HepG2 (cell line): ENCODE measurements at regions not wholly inside any gene's neighbourhood (a gene's known extent, or its start where the extent isn't known, plus 50 kb on each side); places are given as distances from the start of the nearest gene placed in this dataset.

Experiments used
- ATAC-seq: fragments of 200-7000 bp; cut with Tn5 transposase; 3 replicates; pipeline ENCODE4 v1.9.1; 2020; ENCODE audit warnings: mild to moderate bottlenecking, moderate library complexity
- BruUV-seq: library from RNA; stranded (reverse); fragments of 400-500 nt; replicated peaks from 2 replicates; lab custom pipeline; 2021; lab: Mats Ljungman, UMichigan
- CTCF ChIA-PET: fragments of 300-600 bp; formaldehyde crosslinking; extraction: SDS; loops from one replicate; lab custom pipeline; 2021; ENCODE audit warnings: low total read pairs, inconsistent platforms, low intra/inter-chr PET ratio; lab: Yijun Ruan, JAX
- POLR2A ChIA-PET: fragments of 350-600 bp; sonication (Branson Sonifier 250); formaldehyde crosslinking; loops from one replicate; lab custom pipeline; 2020; ENCODE audit warnings: antibody characterized with exemption, inconsistent platforms; lab: Yijun Ruan, JAX
- DNase-seq: peaks from one replicate; pipeline ENCODE4 v3.0.0-alpha.2; 2015; ENCODE audit warnings: low spot score
- FAIRE-seq: peaks from 3 replicates; lab custom pipeline; 2011; peaks lifted over from hg19 to GRCh38; lab: Jason Lieb, UNC
- H2AFZ ChIP-seq: one replicate; pipeline ENCODE4 v1.6.1; 2011; ENCODE audit warnings: low read length, inconsistent platforms
- H3K27ac ChIP-seq: fragments of 300-600 bp; 3 replicates; pipeline ENCODE4 v1.8.0; 2011; ENCODE audit warnings: mixed run types, mild to moderate bottlenecking, mixed read lengths, low read length, inconsistent platforms; ENCODE audit not compliant: insufficient read depth; ENCODE audit errors: extremely low read length
- H3K27me3 ChIP-seq, 2 experiments: fragments of 200-600 bp in 1 of 2; 2 replicates in 1 of 2; 3 replicates in 1 of 2; pipeline versions ENCODE4 v1.6.0 to v1.8.0; 2011; ENCODE audit warnings: low read length in 2 of 2, mild to moderate bottlenecking in 2 of 2, moderate library complexity in 2 of 2, inconsistent platforms in 1 of 2; ENCODE audit not compliant: insufficient read depth in 2 of 2, control insufficient read depth in 1 of 2
- H3K36me3 ChIP-seq, 2 experiments: fragments of 200-600 bp in 1 of 2; replicated peaks in 1 of 2; 2 replicates in 1 of 2; 3 replicates in 1 of 2; pipeline versions ENCODE4 v1.5.1 to v1.8.0; 2011; ENCODE audit warnings: low read length in 2 of 2, inconsistent platforms in 1 of 2; ENCODE audit not compliant: insufficient read depth in 2 of 2, control insufficient read depth in 1 of 2
- H3K4me1 ChIP-seq: 2 replicates; pipeline ENCODE4 v1.5.1; 2012; ENCODE audit warnings: low read length, inconsistent platforms; ENCODE audit not compliant: insufficient read depth
- H3K4me2 ChIP-seq: 2 replicates; pipeline ENCODE4 v1.6.0; 2011; ENCODE audit warnings: low read depth, low read length, inconsistent platforms
- H3K4me3 ChIP-seq, 3 experiments: fragments of 200-600 bp in 1 of 3; sonication (generic), shearing (Covaris generic) in 1 of 3; replicated peaks in 1 of 3; 2 replicates each; pipeline ENCODE4 v1.5.1; 2011 to 2016; ENCODE audit warnings: low read length in 3 of 3, inconsistent platforms in 2 of 3, low read depth in 2 of 3, mild to moderate bottlenecking in 2 of 3, control low read depth in 1 of 3, mixed read lengths in 1 of 3; ENCODE audit not compliant: insufficient read depth in 1 of 3
- H3K79me2 ChIP-seq: one replicate; pipeline ENCODE4 v1.6.1; 2011; ENCODE audit warnings: low read length, inconsistent platforms; ENCODE audit not compliant: insufficient read depth
- H3K9ac ChIP-seq: 2 replicates; pipeline ENCODE4 v1.6.0; 2011; ENCODE audit warnings: mild to moderate bottlenecking, low read depth, low read length, inconsistent platforms; ENCODE audit not compliant: insufficient read depth
- H3K9me3 ChIP-seq: 2 replicates; pipeline ENCODE4 v1.5.1; 2012; ENCODE audit warnings: mild to moderate bottlenecking, low read length
- H4K20me1 ChIP-seq: 2 replicates; pipeline ENCODE4 v1.6.0; 2011; ENCODE audit warnings: inconsistent platforms, mild to moderate bottlenecking, low read length, moderate library complexity; ENCODE audit not compliant: insufficient read depth
- CSRNP1 ChIP-seq: sonication (generic); formaldehyde crosslinking; IDR thresholded peaks from 2 replicates; pipeline ENCODE4 v1.8.1; 2023; ENCODE audit warnings: mild to moderate bottlenecking, missing genetic modification reagents
- HCFC1 ChIP-seq: fragments of 150-350 bp; IDR thresholded peaks from 2 replicates; pipeline ENCODE4 v1.6.1; 2014; ENCODE audit warnings: low read depth, low read length
- HIVEP1 ChIP-seq: sonication (generic); formaldehyde crosslinking; IDR thresholded peaks from 2 replicates; pipeline ENCODE4 v1.4.0; 2020; ENCODE audit warnings: mild to moderate bottlenecking, missing genetic modification reagents
- MAZ ChIP-seq, 2 experiments: sonication (generic) in 1 of 2; formaldehyde crosslinking in 1 of 2; IDR thresholded peaks; 2 replicates each; pipeline versions ENCODE4 v1.5.0 to v1.6.1; 2012 to 2020; ENCODE audit warnings: low read depth in 2 of 2, mild to moderate bottlenecking in 2 of 2, borderline replicate concordance in 1 of 2, improper control_type of control experiment in 1 of 2, low read length in 1 of 2, missing genetic modification reagents in 1 of 2, moderate library complexity in 1 of 2
- MBNL3 ChIP-seq: fragments of 250-450 bp; sonication (Bioruptor Pico); conservative IDR thresholded peaks from 2 replicates; pipeline ENCODE4 v1.8.0; 2022; ENCODE audit warnings: mild to moderate bottlenecking, inconsistent platforms
- NCOA2 ChIP-seq: sonication (generic); formaldehyde crosslinking; IDR thresholded peaks from 2 replicates; pipeline ENCODE4 v1.8.0; 2022; ENCODE audit warnings: inconsistent platforms
- PHF8 ChIP-seq: sonication (generic); formaldehyde crosslinking; IDR thresholded peaks from 2 replicates; pipeline ENCODE4 v1.5.0; 2020; ENCODE audit warnings: missing genetic modification reagents
- POLR2A ChIP-seq, 2 experiments: IDR thresholded peaks; 2 replicates each; pipeline ENCODE4 v1.6.1; 2011; ENCODE audit warnings: low read depth in 2 of 2, low read length in 2 of 2, mild to moderate bottlenecking in 1 of 2, moderate library complexity in 1 of 2; ENCODE audit not compliant: insufficient read depth in 1 of 2
- POLR2G ChIP-seq: fragments of 200-400 bp; formaldehyde crosslinking; IDR thresholded peaks from 2 replicates; pipeline ENCODE4 v1.6.1; 2018; ENCODE audit warnings: mild to moderate bottlenecking, low read depth, low read length, moderate library complexity
- SCMH1 ChIP-seq: sonication (generic); formaldehyde crosslinking; IDR thresholded peaks from 2 replicates; pipeline ENCODE4 v1.9.0; 2021; ENCODE audit warnings: missing genetic modification reagents, mild to moderate bottlenecking, borderline replicate concordance
- TCF7 ChIP-seq: sonication (generic); IDR thresholded peaks from 2 replicates; pipeline ENCODE4 v1.6.1; 2016; ENCODE audit warnings: antibody characterized with exemption, low read depth
- ZNF720 ChIP-seq: sonication (generic); formaldehyde crosslinking; IDR thresholded peaks from 2 replicates; pipeline ENCODE4 v1.4.0; 2020; ENCODE audit warnings: missing genetic modification reagents
- WGBS: methylation state at CpG from one replicate; pipeline ENCODE4 v1.1.6; 2017; ENCODE audit warnings: low lambda C conversion rate; 5-methylcytosine and 5-hydroxymethylcytosine counted together
- in situ Hi-C: cut with HindIII; loops from 2 replicates; pipeline ENCODE4 v1.10.0; 2017; ENCODE audit warnings: low pct_unique_long_range_greater_than_20kb; ENCODE audit not compliant: extremely low pct_ligation_motif_present
- intact Hi-C: fragments of 100-400 bp; cut with micrococcal nuclease; formaldehyde crosslinking; loops from one replicate; pipeline ENCODE4 v1.10.0; 2022; ENCODE audit not compliant: unreplicated experiment
- TF ChIP-seq, protein P1 (sequence below): sonication (generic); formaldehyde crosslinking; IDR thresholded peaks from 2 replicates; pipeline ENCODE4 v1.4.0; 2020; ENCODE audit warnings: missing genetic modification reagents, borderline replicate concordance

DNA sequence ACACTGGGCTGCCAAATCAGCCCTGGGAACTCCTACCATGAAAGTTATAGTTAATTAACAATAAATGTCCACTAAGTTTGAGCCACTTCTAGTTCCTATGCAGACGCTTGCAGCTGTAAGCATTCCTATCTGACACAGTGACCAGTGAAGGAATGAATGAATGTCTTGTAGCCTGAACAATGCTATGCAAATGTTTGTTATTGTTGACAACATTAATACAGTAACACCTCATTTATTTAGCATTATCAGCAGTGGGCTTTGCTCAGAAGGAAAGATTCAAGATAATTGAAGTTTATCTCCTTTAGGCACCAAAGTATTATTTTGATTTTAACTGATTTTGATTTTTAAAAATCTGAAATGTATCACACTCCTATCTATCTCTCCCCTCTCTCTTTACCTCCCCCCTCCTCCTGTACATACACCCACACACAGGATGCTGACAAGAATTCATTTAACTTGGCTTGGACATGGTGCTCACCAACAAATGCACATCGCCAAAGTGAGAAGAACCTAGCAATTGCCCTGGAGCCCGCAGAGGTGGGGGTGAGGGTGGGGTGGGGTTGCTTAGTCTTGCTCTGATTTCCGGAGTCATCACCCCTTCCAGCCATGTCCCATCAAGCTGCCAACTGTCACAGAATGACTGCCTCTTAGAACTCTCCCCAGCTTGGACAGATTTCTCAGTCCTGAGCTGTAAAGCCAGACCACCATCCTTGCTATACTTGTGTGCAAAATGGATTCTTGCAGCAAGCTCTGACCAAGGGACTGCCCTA lies 215.3 kb upstream of the CSF3R start:
- Histone ChIP-seq H3K27ac (no peak overlapping the region), H3K4me3 (no peak overlapping the region), H3K36me3 (no peaks in the 10 kb centered on the region), H3K27me3 (peaks cover 2 to 25% of the 10 kb centered on the region in 2 experiments; a peak in 3 of 5 replicates), H3K4me2 (no peak overlapping the region), H4K20me1 (no peaks in the 10 kb centered on the region), H2AFZ (no peak overlapping the region), H3K9me3 (no peaks in the 10 kb centered on the region), H3K79me2 (no peaks in the 10 kb centered on the region)
- CTCF ChIA-PET, result no interaction called here
- intact Hi-C loops, result no loop called here
- no TSS peak for BruUV-seq
- ATAC-seq (no peak), FAIRE-seq (no peak)
- 2% methylated on average over 4 of the region's 4 CpGs for whole genome bisulfite sequencing
- in situ Hi-C loops, result no loop called here
- POLR2A ChIA-PET, result no interaction called here
- no peak for TF ChIP-seq HCFC1
- no peak for TF ChIP-seq ZNF720
- no peak for TF ChIP-seq HIVEP1
- TF ChIP-seq MBNL3 (CRISPR knock-in tag), result no peak
- no peak for TF ChIP-seq POLR2G
- TF ChIP-seq TCF7, result no peak
- no peak for TF ChIP-seq NCOA2 (CRISPR knock-in tag)
- TF ChIP-seq SCMH1, result no peak
- TF ChIP-seq POLR2A (IDR thresholded peaks at IDR 0.05; ENCODE audit: insufficient read depth in 1 of 2, low read depth in 2 of 2, low read length in 2 of 2), result no peak
- no peak for TF ChIP-seq CSRNP1 (CRISPR knock-in tag)
- TF ChIP-seq MAZ (IDR thresholded peaks at IDR 0.05; ENCODE audit: borderline replicate concordance, low read depth, low read length), result no peak
- TF ChIP-seq MAZ (CRISPR knock-in tag; IDR thresholded peaks at IDR 0.05; ENCODE audit: low read depth), result no peak
- TF ChIP-seq PHF8 (CRISPR knock-in tag), result no peak
- TF ChIP-seq, protein P1, sequence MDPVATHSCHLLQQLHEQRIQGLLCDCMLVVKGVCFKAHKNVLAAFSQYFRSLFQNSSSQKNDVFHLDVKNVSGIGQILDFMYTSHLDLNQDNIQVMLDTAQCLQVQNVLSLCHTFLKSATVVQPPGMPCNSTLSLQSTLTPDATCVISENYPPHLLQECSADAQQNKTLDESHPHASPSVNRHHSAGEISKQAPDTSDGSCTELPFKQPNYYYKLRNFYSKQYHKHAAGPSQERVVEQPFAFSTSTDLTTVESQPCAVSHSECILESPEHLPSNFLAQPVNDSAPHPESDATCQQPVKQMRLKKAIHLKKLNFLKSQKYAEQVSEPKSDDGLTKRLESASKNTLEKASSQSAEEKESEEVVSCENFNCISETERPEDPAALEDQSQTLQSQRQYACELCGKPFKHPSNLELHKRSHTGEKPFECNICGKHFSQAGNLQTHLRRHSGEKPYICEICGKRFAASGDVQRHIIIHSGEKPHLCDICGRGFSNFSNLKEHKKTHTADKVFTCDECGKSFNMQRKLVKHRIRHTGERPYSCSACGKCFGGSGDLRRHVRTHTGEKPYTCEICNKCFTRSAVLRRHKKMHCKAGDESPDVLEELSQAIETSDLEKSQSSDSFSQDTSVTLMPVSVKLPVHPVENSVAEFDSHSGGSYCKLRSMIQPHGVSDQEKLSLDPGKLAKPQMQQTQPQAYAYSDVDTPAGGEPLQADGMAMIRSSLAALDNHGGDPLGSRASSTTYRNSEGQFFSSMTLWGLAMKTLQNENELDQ (CRISPR knock-in tag), result no peak
- TF ChIP-seq, all 625 proteins: peak for 0
- Histone ChIP-seq H3K9ac (no peak overlapping the region), H3K4me1 (no peaks in the 10 kb centered on the region)
- DNase-seq, result no peak
